HEK293 (cell line): ENCODE measurements at regions not wholly inside any gene's neighbourhood (a gene's known extent, or its start where the extent isn't known, plus 50 kb on each side); places are given as distances from the start of the nearest gene placed in this dataset.

Experiments
- SETDB1 ChIP-seq: IDR thresholded peaks from one replicate; pipeline ENCODE4 v1.6.1; 2017; ENCODE audit warnings: mild to moderate bottlenecking, low read length, moderate library complexity, mixed read lengths; ENCODE audit not compliant: insufficient read length
- ZNF155 ChIP-seq: fragments of 450-650 bp; formaldehyde crosslinking; IDR thresholded peaks from 2 replicates; pipeline ENCODE4 v1.5.1; 2016; ENCODE audit warnings: missing biosample characterization, missing genetic modification characterization
- ZNF23 ChIP-seq: fragments of 450-650 bp; formaldehyde crosslinking; IDR thresholded peaks from 2 replicates; pipeline ENCODE4 v1.5.1; 2016; ENCODE audit warnings: missing biosample characterization, missing genetic modification characterization, borderline replicate concordance
- TF ChIP-seq, protein P1 (sequence below): fragments of 450-650 bp; formaldehyde crosslinking; IDR thresholded peaks from 2 replicates; pipeline ENCODE4 v1.5.1; 2016; ENCODE audit warnings: missing biosample characterization, missing genetic modification characterization

DNA sequence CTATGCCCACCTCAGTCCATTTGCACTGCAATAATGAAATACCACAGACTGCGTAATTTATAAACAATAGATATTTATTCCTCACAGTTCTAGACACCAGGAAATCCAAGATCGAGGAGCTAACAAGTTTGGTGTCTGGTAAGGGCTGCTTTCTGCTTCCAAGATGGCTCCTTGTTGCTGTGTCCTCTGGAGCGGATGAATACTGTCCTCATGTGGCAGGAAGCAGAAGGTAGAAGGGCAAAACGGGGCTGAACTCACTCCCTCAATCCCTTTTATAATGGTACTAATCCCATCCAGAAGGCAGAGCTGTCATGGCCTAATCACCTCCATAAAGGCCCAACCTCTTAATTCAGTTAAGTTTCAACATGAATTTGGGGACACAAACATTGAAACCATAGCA, 75.3 kb downstream of the P2RY1 start:
- no peak for TF ChIP-seq ZNF155 (tag by site-specific recombination)
- peak; percentile 36 for TF ChIP-seq SETDB1
- no peak for TF ChIP-seq ZNF23
- TF ChIP-seq, protein P1, sequence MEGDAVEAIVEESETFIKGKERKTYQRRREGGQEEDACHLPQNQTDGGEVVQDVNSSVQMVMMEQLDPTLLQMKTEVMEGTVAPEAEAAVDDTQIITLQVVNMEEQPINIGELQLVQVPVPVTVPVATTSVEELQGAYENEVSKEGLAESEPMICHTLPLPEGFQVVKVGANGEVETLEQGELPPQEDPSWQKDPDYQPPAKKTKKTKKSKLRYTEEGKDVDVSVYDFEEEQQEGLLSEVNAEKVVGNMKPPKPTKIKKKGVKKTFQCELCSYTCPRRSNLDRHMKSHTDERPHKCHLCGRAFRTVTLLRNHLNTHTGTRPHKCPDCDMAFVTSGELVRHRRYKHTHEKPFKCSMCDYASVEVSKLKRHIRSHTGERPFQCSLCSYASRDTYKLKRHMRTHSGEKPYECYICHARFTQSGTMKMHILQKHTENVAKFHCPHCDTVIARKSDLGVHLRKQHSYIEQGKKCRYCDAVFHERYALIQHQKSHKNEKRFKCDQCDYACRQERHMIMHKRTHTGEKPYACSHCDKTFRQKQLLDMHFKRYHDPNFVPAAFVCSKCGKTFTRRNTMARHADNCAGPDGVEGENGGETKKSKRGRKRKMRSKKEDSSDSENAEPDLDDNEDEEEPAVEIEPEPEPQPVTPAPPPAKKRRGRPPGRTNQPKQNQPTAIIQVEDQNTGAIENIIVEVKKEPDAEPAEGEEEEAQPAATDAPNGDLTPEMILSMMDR (tag by site-specific recombination): no peak
